HEK293 (cell line): ENCODE measurements at regions not wholly inside any gene's neighbourhood (a gene's known extent, or its start where the extent isn't known, plus 50 kb on each side); places are given as distances from the start of the nearest gene placed in this dataset.
"Not testable (repeated sequence)": the region's sequence is repeated elsewhere in the genome, so short reads cannot be mapped to it uniquely, and the experiment has no call there.

Experiments
- ZBTB8A ChIP-seq: fragments of 450-650 bp; formaldehyde crosslinking; IDR thresholded peaks from 2 replicates; pipeline ENCODE4 v1.5.1; 2016; ENCODE audit warnings: missing biosample characterization, missing genetic modification characterization
- ZNF10 ChIP-seq: fragments of 450-650 bp; formaldehyde crosslinking; IDR thresholded peaks from 2 replicates; pipeline ENCODE4 v1.5.1; 2017; ENCODE audit warnings: missing biosample characterization, missing genetic modification characterization
- ZNF76 ChIP-seq: fragments of 450-650 bp; formaldehyde crosslinking; IDR thresholded peaks from 2 replicates; pipeline ENCODE4; 2016; ENCODE audit warnings: low read depth, missing biosample characterization, missing genetic modification characterization, borderline replicate concordance

DNA sequence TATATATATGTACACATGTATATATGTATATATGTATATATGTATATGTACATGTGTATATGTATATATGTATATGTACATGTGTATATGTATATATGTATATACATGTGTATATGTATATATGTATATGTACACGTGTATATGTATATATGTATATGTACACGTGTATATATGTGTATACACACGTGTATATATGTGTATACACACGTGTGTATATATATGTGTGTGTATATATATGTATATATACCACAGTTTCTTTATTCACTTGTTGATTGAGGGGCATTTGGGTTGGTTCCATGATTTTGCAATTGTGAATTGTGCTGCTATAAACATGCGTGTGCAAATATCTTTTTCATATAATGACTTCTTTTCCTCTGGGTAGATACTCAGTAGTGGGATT lies 179.0 kb downstream of the ADCYAP1 start:
- not testable (repeated sequence) for TF ChIP-seq ZBTB8A; ZNF76 (tag by site-specific recombination); ZNF10 (tag by site-specific recombination)
